Keratinocyte (primary cell): ENCODE measurements at regions not wholly inside any gene's neighbourhood (a gene's known extent, or its start where the extent isn't known, plus 50 kb on each side); places are given as distances from the start of the nearest gene placed in this dataset.

Source experiments
- DNase-seq: peaks from one replicate; pipeline ENCODE4 v3.0.0-alpha.2; 2011; ENCODE audit warnings: low read depth, missing footprints, low spot score
- FAIRE-seq: peaks from 2 replicates; lab custom pipeline; 2011; peaks lifted over from hg19 to GRCh38; lab: Jason Lieb, UNC
- H2AFZ ChIP-seq: 2 replicates; pipeline ENCODE4 v1.6.0; 2012; ENCODE audit warnings: low read length, control low read depth, inconsistent platforms; ENCODE audit not compliant: control insufficient read depth
- H3K27ac ChIP-seq: 2 replicates; pipeline ENCODE4 v1.5.1; 2011; ENCODE audit warnings: low read length; ENCODE audit not compliant: control insufficient read depth, insufficient read depth
- H3K27me3 ChIP-seq: 3 replicates; pipeline ENCODE4 v1.6.0; 2011; ENCODE audit warnings: low read length; ENCODE audit not compliant: control insufficient read depth, insufficient read depth; ENCODE audit errors: extremely low read depth
- H3K36me3 ChIP-seq, 2 experiments: 2 replicates in 1 of 2; 3 replicates in 1 of 2; pipeline ENCODE4 v1.5.1; 2011; ENCODE audit warnings: low read length in 2 of 2, mild to moderate bottlenecking in 1 of 2; ENCODE audit not compliant: control insufficient read depth in 2 of 2, insufficient read depth in 2 of 2; ENCODE audit errors: extremely low read depth in 1 of 2
- H3K4me1 ChIP-seq: 3 replicates; pipeline ENCODE4 v1.5.1; 2011; ENCODE audit warnings: low read length; ENCODE audit not compliant: control insufficient read depth, insufficient read depth; ENCODE audit errors: extremely low read depth
- H3K4me2 ChIP-seq: 3 replicates; pipeline ENCODE4 v1.6.0; 2011; ENCODE audit warnings: low read depth, low read length; ENCODE audit not compliant: control insufficient read depth, insufficient read depth; ENCODE audit errors: extremely low read depth
- H3K4me3 ChIP-seq, 3 experiments: fragments of 200-600 bp in 1 of 3; sonication (generic) in 1 of 3; 2 replicates in 2 of 3; 3 replicates in 1 of 3; pipeline ENCODE4 v1.5.1; 2011 to 2016; ENCODE audit warnings: low read length in 3 of 3, mild to moderate bottlenecking in 3 of 3, control low read depth in 2 of 3, inconsistent platforms in 1 of 3, low read depth in 1 of 3, mixed read lengths in 1 of 3, mixed run types in 1 of 3, moderate library complexity in 1 of 3; ENCODE audit not compliant: control insufficient read depth in 2 of 3, insufficient read depth in 2 of 3; ENCODE audit errors: extremely low read depth in 1 of 3
- H3K79me2 ChIP-seq: 2 replicates; pipeline ENCODE4 v1.6.0; 2012; ENCODE audit warnings: low read length; ENCODE audit not compliant: control insufficient read depth, insufficient read depth
- H3K9ac ChIP-seq: 3 replicates; pipeline ENCODE4 v1.6.0; 2011; ENCODE audit warnings: low read length; ENCODE audit not compliant: control insufficient read depth, insufficient read depth; ENCODE audit errors: extremely low read depth
- H3K9me1 ChIP-seq: 3 replicates; pipeline ENCODE4 v1.6.0; 2011; ENCODE audit warnings: low read length; ENCODE audit not compliant: control insufficient read depth, insufficient read depth; ENCODE audit errors: extremely low read depth
- H3K9me3 ChIP-seq: 2 replicates; pipeline ENCODE4 v1.5.1; 2012; ENCODE audit warnings: low read depth, low read length; ENCODE audit not compliant: control insufficient read depth
- H4K20me1 ChIP-seq: 3 replicates; pipeline ENCODE4 v1.6.0; 2011; ENCODE audit warnings: low read length; ENCODE audit not compliant: control insufficient read depth, insufficient read depth; ENCODE audit errors: extremely low read depth
- EZH2 ChIP-seq: IDR thresholded peaks from one replicate; pipeline ENCODE4 v1.6.1; 2012; ENCODE audit warnings: inconsistent platforms, mild to moderate bottlenecking, low read length, moderate library complexity
- dilution Hi-C: fragments of 300-500 bp; cut with MboI; formaldehyde crosslinking; loops from one replicate; pipeline ENCODE4 v1.7.0; 2020; ENCODE audit warnings: low sequenced_read_pairs; ENCODE audit not compliant: extremely low pct_ligation_motif_present
- TF ChIP-seq, protein P1 (sequence below), 3 experiments: IDR thresholded peaks in 1 of 3; conservative IDR thresholded peaks in 1 of 3; optimal IDR thresholded peaks in 1 of 3; 2 replicates in 2 of 3; 3 replicates in 1 of 3; pipeline versions ENCODE3 to v1.5.1; 2011; ENCODE audit warnings: low read length in 3 of 3, mild to moderate bottlenecking in 3 of 3, moderate library complexity in 2 of 3, control low read depth in 1 of 3, inconsistent platforms in 1 of 3; ENCODE audit not compliant: insufficient read depth in 2 of 3; ENCODE audit errors: extremely low read depth in 1 of 3

DNA sequence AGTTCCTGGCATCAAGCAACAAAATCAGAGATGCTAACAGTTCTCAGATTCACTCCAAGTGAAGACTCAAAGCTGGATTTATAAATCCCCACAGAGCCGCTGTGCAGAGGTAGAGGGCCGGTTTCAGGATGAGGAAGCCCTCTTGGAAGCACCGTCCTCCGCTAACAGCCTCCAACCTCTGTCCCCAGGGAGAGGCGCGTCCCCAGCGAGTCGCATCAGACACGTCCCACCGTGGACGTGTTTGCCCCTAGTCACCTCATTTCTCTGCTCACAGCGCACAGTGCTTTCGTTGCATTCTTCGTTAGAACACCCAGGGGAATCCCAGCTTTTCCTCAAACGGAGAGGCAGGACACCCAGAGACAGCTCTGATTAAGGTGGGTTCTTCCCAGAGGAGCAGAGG lies 642.9 kb downstream of the BRD1 start:
- H3K4me3 ChIP-seq = no peak overlapping the region
- no peak overlapping the region for H3K27ac ChIP-seq
- no peaks in the 10 kb centered on the region for H4K20me1 ChIP-seq
- H3K9ac ChIP-seq = no peak overlapping the region
- no peaks in the 10 kb centered on the region for H3K27me3 ChIP-seq
- DNase-seq (no peak), FAIRE-seq (no peak)
- no peak overlapping the region for H2AFZ ChIP-seq
- no peak overlapping the region for H3K4me2 ChIP-seq
- peaks cover 37% of the 10 kb centered on the region for H3K9me3 ChIP-seq
- TF ChIP-seq, protein P1, sequence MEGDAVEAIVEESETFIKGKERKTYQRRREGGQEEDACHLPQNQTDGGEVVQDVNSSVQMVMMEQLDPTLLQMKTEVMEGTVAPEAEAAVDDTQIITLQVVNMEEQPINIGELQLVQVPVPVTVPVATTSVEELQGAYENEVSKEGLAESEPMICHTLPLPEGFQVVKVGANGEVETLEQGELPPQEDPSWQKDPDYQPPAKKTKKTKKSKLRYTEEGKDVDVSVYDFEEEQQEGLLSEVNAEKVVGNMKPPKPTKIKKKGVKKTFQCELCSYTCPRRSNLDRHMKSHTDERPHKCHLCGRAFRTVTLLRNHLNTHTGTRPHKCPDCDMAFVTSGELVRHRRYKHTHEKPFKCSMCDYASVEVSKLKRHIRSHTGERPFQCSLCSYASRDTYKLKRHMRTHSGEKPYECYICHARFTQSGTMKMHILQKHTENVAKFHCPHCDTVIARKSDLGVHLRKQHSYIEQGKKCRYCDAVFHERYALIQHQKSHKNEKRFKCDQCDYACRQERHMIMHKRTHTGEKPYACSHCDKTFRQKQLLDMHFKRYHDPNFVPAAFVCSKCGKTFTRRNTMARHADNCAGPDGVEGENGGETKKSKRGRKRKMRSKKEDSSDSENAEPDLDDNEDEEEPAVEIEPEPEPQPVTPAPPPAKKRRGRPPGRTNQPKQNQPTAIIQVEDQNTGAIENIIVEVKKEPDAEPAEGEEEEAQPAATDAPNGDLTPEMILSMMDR (optimal IDR thresholded peaks at IDR 0.05 in 1 of 3, IDR thresholded peaks at IDR 0.05 in 1 of 3, conservative IDR thresholded peaks at IDR 0.05 in 1 of 3; ENCODE audit: extremely low read depth in 1 of 3, insufficient read depth in 2 of 3, low read length in 3 of 3) = no peak
- no peak for TF ChIP-seq EZH2
- dilution Hi-C loops = no loop called here
- no peaks in the 10 kb centered on the region for H3K4me1 ChIP-seq
- H3K79me2 ChIP-seq = no peaks in the 10 kb centered on the region
- no peaks in the 10 kb centered on the region for H3K36me3 ChIP-seq
- H3K9me1 ChIP-seq = no peaks in the 10 kb centered on the region

DNA sequence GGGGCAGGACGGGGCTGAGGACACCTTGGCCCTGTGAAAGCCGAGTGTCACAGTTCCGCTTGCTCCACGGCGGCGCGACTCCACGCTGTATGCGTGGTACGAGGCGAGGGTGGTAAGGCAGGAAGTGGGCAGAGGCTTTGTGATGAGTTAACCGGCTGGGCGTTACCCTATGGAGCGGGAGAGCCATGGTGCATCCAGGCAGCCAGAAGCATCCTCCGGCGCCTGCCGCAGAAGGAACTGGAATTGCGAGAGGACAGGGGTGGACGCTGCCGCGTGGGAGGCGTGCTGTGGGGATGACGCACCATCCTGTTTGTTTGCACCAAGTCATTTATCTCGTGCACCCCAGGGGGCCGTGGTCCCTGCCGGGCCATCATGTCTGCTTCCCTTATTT lies 643.9 kb downstream of the BRD1 start:
- Histone ChIP-seq H4K20me1 (no peaks in the 10 kb centered on the region), H2AFZ (no peak overlapping the region), H3K4me3 (no peak overlapping the region), H3K4me1 (no peaks in the 10 kb centered on the region), H3K9me3 (peaks cover 40% of the 10 kb centered on the region), H3K27ac (no peak overlapping the region), H3K4me2 (no peak overlapping the region), H3K27me3 (no peaks in the 10 kb centered on the region), H3K79me2 (no peaks in the 10 kb centered on the region), H3K9me1 (no peaks in the 10 kb centered on the region), H3K36me3 (no peaks in the 10 kb centered on the region), H3K9ac (no peak overlapping the region)
- dilution Hi-C loops = no loop called here
- FAIRE-seq (no peak), DNase-seq (no peak)
- TF ChIP-seq, protein P1 (optimal IDR thresholded peaks at IDR 0.05 in 1 of 3, IDR thresholded peaks at IDR 0.05 in 1 of 3, conservative IDR thresholded peaks at IDR 0.05 in 1 of 3; ENCODE audit: extremely low read depth in 1 of 3, insufficient read depth in 2 of 3, low read length in 3 of 3) = no peak
- TF ChIP-seq EZH2 = no peak
